MM.1S (cell line): ENCODE measurements at regions not wholly inside any gene's neighbourhood (a gene's known extent, or its start where the extent isn't known, plus 50 kb on each side); places are given as distances from the start of the nearest gene placed in this dataset.
A peak's percentile ranks its signal among the peaks of the same experiment; 100 is the strongest.

ENCODE experiments used
- DNase-seq: peaks from one replicate; pipeline ENCODE4 v3.0.0-alpha.2; 2015
- H2AFZ ChIP-seq: fragments of 300-600 bp; sonication (generic); 2 replicates; pipeline ENCODE4 v1.6.0; 2016; ENCODE audit warnings: antibody characterized with exemption, low read length
- H3F3A ChIP-seq: fragments of 300-600 bp; sonication (generic); 2 replicates; pipeline ENCODE4 v1.6.1; 2016; ENCODE audit warnings: mild to moderate bottlenecking, antibody characterized with exemption, low read length, moderate library complexity, mixed read lengths; ENCODE audit not compliant: insufficient read depth
- H3K27ac ChIP-seq: fragments of 300-600 bp; sonication (generic); 2 replicates; pipeline ENCODE4 v1.5.1; 2016; ENCODE audit warnings: mild to moderate bottlenecking, low read length
- H3K27me3 ChIP-seq: fragments of 300-600 bp; sonication (generic); replicated peaks from 2 replicates; pipeline ENCODE4 v1.6.0; 2016; ENCODE audit warnings: low read length; ENCODE audit not compliant: insufficient read depth
- H3K36me3 ChIP-seq: fragments of 300-600 bp; sonication (generic); replicated peaks from 2 replicates; pipeline ENCODE4 v1.6.1; 2016; ENCODE audit warnings: mild to moderate bottlenecking, low read length, mixed read lengths; ENCODE audit not compliant: insufficient read depth
- H3K4me1 ChIP-seq: fragments of 300-600 bp; sonication (generic); 2 replicates; pipeline ENCODE4 v1.6.1; 2016; ENCODE audit warnings: low read length, mixed read lengths
- H3K4me2 ChIP-seq: fragments of 300-600 bp; sonication (generic); 2 replicates; pipeline ENCODE4 v1.6.0; 2016; ENCODE audit warnings: low read depth, low read length
- H3K4me3 ChIP-seq: fragments of 300-600 bp; sonication (generic); 2 replicates; pipeline ENCODE4 v1.5.1; 2016; ENCODE audit warnings: low read length, mixed read lengths
- H3K79me2 ChIP-seq: fragments of 300-600 bp; sonication (generic); 2 replicates; pipeline ENCODE4 v1.6.1; 2016; ENCODE audit warnings: mixed run types, low read length, mixed read lengths
- H3K9ac ChIP-seq: fragments of 300-600 bp; sonication (generic); 2 replicates; pipeline ENCODE4 v1.6.1; 2016; ENCODE audit warnings: low read length, mixed read lengths
- H3K9me2 ChIP-seq: fragments of 300-600 bp; sonication (generic); replicated peaks from 2 replicates; pipeline ENCODE4 v1.6.1; 2016; ENCODE audit warnings: mild to moderate bottlenecking, low read length, mixed read lengths; ENCODE audit not compliant: insufficient read depth
- H3K9me3 ChIP-seq: fragments of 300-600 bp; sonication (generic); replicated peaks from 2 replicates; pipeline ENCODE4 v1.6.1; 2016; ENCODE audit warnings: mild to moderate bottlenecking, low read length, mixed read lengths; ENCODE audit not compliant: insufficient read depth
- H4K20me1 ChIP-seq: fragments of 300-600 bp; sonication (generic); 2 replicates; pipeline ENCODE4 v1.6.1; 2016; ENCODE audit warnings: mild to moderate bottlenecking, low read length, moderate library complexity, mixed read lengths; ENCODE audit not compliant: insufficient read depth
- CTCF ChIP-seq: fragments of 300-600 bp; sonication (generic); IDR thresholded peaks from 2 replicates; pipeline ENCODE4 v1.5.1; 2016; ENCODE audit warnings: antibody characterized with exemption, low read length, mixed read lengths
- EZH2 ChIP-seq: fragments of 300-600 bp; sonication (generic); optimal IDR thresholded peaks from 2 replicates; pipeline ENCODE3; 2017; ENCODE audit warnings: low read depth, mild to moderate bottlenecking, antibody characterized with exemption, low read length, mixed read lengths
- EZH2phosphoT487 ChIP-seq: fragments of 300-600 bp; sonication (generic); IDR thresholded peaks from 2 replicates; pipeline ENCODE4 v1.6.1; 2018; ENCODE audit warnings: antibody characterized with exemption, low read length

- H3K4me2 ChIP-seq, result peak overlapping the region; percentile 62; the same call in 1 of the 2 replicates
These were observed 97.2 kb downstream of the PCSK1 start for GRCh38 chr5:96335873-96336272.

GRCh38 chr5:96333391-96333790 lies 99.7 kb downstream of the PCSK1 start:
- no peak for DNase-seq
- Histone ChIP-seq H3K9me3 (no peaks in the 10 kb centered on the region), H3K27ac (no peak overlapping the region), H3K4me1 (peaks cover 27% of the 10 kb centered on the region), H3F3A (peaks cover 17% of the 10 kb centered on the region), H3K79me2 (no peaks in the 10 kb centered on the region), H3K4me2 (no peak overlapping the region), H2AFZ (no peak overlapping the region), H3K9ac (no peak overlapping the region), H3K27me3 (no peaks in the 10 kb centered on the region), H3K9me2 (no peaks in the 10 kb centered on the region), H3K36me3 (no peaks in the 10 kb centered on the region), H4K20me1 (no peaks in the 10 kb centered on the region), H3K4me3 (no peak overlapping the region)
- TF ChIP-seq CTCF (no peak), EZH2phosphoT487 (no peak), EZH2 (no peak)

More at GRCh38 chr5:96335873-96336272, 97.2 kb downstream of the PCSK1 start:
- Histone ChIP-seq H3K9me3 (no peaks in the 10 kb centered on the region), H3K9ac (no peak overlapping the region), H3K9me2 (no peaks in the 10 kb centered on the region), H3F3A (peaks cover 20% of the 10 kb centered on the region), H3K79me2 (no peaks in the 10 kb centered on the region), H3K36me3 (no peaks in the 10 kb centered on the region), H3K4me1 (peaks cover 44% of the 10 kb centered on the region), H2AFZ (peak overlapping the region; percentile 51), H3K4me3 (no peak overlapping the region), H3K27ac (no peak overlapping the region), H4K20me1 (no peaks in the 10 kb centered on the region), H3K27me3 (no peaks in the 10 kb centered on the region)
- TF ChIP-seq CTCF, result no peak
- no peak for TF ChIP-seq EZH2phosphoT487
- TF ChIP-seq EZH2, result no peak
- no peak for DNase-seq

- Histone ChIP-seq H3K9me2 (no peaks in the 10 kb centered on the region), H3K4me3 (no peak overlapping the region), H3F3A (peaks cover 10% of the 10 kb centered on the region), H4K20me1 (no peaks in the 10 kb centered on the region), H3K27me3 (no peaks in the 10 kb centered on the region), H3K27ac (no peak overlapping the region), H3K4me1 (peaks cover 26% of the 10 kb centered on the region), H3K9ac (no peak overlapping the region), H3K79me2 (no peaks in the 10 kb centered on the region), H3K4me2 (no peak overlapping the region), H3K36me3 (no peaks in the 10 kb centered on the region), H2AFZ (no peak overlapping the region), H3K9me3 (no peaks in the 10 kb centered on the region)
- DNase-seq, result no peak
- TF ChIP-seq CTCF (no peak), EZH2 (no peak), EZH2phosphoT487 (no peak)
These were observed 100.3 kb downstream of the PCSK1 start for GRCh38 chr5:96332535-96333366.
